ENCODE measurements at regions not wholly inside any gene's neighbourhood (a gene's known extent, or its start where the extent isn't known, plus 50 kb on each side); places are given as distances from the start of the nearest gene placed in this dataset.

DNA sequence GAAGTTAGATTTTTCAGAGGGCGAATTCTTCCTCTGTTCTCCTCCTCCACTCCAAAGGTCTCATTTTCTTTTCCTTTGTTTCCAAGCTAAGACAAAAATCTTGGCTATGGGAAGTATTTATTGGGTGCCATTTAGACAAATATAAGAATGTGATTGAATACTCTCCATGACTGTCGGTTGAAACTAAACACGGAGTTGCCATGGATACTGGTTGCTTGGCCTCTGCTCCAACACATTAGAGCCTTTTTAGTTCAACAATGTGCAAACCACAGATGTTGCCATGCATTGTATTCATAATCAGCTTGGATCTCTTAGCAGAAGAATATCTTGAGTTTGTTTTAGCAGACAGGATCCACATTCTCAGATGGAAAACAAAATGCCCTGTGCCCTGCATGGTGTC lies 366.5 kb upstream of the LCORL start:
- Histone ChIP-seq H3K4me3 (no peak overlapping the region), H3K4me1 (no peaks in the 10 kb centered on the region), H3K36me3 (no peaks in the 10 kb centered on the region), H3K27ac (no peak overlapping the region), H3K9me3 (no peaks in the 10 kb centered on the region), H3K27me3 (no peaks in the 10 kb centered on the region)
- intact Hi-C loops (cut with DNase I), result no loop called here
- no peak for DNase-seq (ENCODE audit: low spot score in 2 of 2)
- TF ChIP-seq, protein P1, sequence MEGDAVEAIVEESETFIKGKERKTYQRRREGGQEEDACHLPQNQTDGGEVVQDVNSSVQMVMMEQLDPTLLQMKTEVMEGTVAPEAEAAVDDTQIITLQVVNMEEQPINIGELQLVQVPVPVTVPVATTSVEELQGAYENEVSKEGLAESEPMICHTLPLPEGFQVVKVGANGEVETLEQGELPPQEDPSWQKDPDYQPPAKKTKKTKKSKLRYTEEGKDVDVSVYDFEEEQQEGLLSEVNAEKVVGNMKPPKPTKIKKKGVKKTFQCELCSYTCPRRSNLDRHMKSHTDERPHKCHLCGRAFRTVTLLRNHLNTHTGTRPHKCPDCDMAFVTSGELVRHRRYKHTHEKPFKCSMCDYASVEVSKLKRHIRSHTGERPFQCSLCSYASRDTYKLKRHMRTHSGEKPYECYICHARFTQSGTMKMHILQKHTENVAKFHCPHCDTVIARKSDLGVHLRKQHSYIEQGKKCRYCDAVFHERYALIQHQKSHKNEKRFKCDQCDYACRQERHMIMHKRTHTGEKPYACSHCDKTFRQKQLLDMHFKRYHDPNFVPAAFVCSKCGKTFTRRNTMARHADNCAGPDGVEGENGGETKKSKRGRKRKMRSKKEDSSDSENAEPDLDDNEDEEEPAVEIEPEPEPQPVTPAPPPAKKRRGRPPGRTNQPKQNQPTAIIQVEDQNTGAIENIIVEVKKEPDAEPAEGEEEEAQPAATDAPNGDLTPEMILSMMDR (IDR thresholded peaks at IDR 0.05), result no peak

- Histone ChIP-seq H3K27ac (no peak overlapping the region), H3K4me3 (no peak overlapping the region), H3K9me3 (no peaks in the 10 kb centered on the region), H3K27me3 (no peaks in the 10 kb centered on the region), H3K36me3 (no peaks in the 10 kb centered on the region), H3K4me1 (no peaks in the 10 kb centered on the region)
- no peak for DNase-seq (ENCODE audit: low spot score in 2 of 2)
- intact Hi-C loops (cut with DNase I), result no loop called here
- TF ChIP-seq, protein P1 (IDR thresholded peaks at IDR 0.05), result no peak
These were observed 359.6 kb upstream of the LCORL start for GRCh38 chr4:18381186-18381585.

DNA sequence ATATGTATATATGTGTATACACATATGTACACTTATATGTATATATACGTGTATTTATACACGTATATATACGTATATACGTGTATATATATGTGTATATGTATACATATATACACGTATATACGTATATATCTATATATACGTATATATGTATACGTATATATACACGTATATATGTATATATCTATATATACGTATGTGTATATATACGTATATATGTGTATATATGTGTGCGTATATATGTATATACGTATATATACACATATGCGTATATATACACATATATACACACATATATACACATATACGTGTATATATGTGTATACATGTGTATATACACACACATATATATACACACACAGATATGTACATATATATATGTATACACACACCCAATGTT lies 348.0 kb upstream of the LCORL start:
- DNase-seq (ENCODE audit: low spot score in 2 of 2), result no peak
- TF ChIP-seq, protein P1 (IDR thresholded peaks at IDR 0.05), result no peak
- intact Hi-C loops (cut with DNase I), result no loop called here
- Histone ChIP-seq H3K4me3 (no peak overlapping the region), H3K4me1 (no peaks in the 10 kb centered on the region), H3K27me3 (no peaks in the 10 kb centered on the region), H3K27ac (no peak overlapping the region), H3K36me3 (no peaks in the 10 kb centered on the region), H3K9me3 (no peaks in the 10 kb centered on the region)

GRCh38 chr4:18366892-18367291 lies 345.3 kb upstream of the LCORL start:
- Histone ChIP-seq H3K36me3 (no peaks in the 10 kb centered on the region), H3K9me3 (no peaks in the 10 kb centered on the region), H3K27me3 (no peaks in the 10 kb centered on the region), H3K4me1 (no peaks in the 10 kb centered on the region), H3K4me3 (no peak overlapping the region), H3K27ac (no peak overlapping the region)
- TF ChIP-seq, protein P1 (IDR thresholded peaks at IDR 0.05), result no peak
- DNase-seq (ENCODE audit: low spot score in 2 of 2), result no peak
- intact Hi-C loops (cut with DNase I), result no loop called here

GRCh38 chr4:18366136-18366535 lies 344.6 kb upstream of the LCORL start:
- TF ChIP-seq, protein P1 (IDR thresholded peaks at IDR 0.05), result no peak
- H3K4me3 ChIP-seq, result no peak overlapping the region
- H3K36me3 ChIP-seq, result no peaks in the 10 kb centered on the region
- H3K4me1 ChIP-seq, result no peaks in the 10 kb centered on the region
- DNase-seq (ENCODE audit: low spot score in 2 of 2), result no peak
- no peaks in the 10 kb centered on the region for H3K27me3 ChIP-seq
- H3K9me3 ChIP-seq, result no peaks in the 10 kb centered on the region
- intact Hi-C loops (cut with DNase I), result no loop called here
- H3K27ac ChIP-seq, result no peak overlapping the region

DNA sequence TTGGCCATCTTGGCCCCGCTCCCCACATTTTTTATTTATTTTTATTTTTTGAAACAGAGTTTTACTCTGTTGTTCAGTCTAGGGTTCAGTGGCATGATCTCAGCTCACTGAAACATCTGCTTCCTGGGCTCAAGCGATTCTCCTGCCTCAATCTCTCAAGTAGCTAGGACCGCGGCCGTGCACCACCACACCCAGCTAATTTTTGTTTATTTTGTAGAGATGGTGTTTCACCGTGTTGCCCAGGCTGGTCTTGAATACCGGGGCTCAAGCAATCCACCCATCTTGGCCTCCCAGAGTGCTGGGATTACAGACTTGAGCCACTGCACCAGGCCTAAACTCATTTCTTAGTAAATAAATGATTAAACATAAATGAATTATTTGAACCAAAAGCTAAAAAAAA lies 322.0 kb upstream of the LCORL start:
- TF ChIP-seq, protein P1 (IDR thresholded peaks at IDR 0.05), result no peak
- H3K4me3 ChIP-seq, result no peak overlapping the region
- intact Hi-C loops (cut with DNase I), result no loop called here

More for the DNA sequence above, 322.0 kb upstream of the LCORL start:
- Histone ChIP-seq H3K27ac (no peak overlapping the region), H3K36me3 (no peaks in the 10 kb centered on the region), H3K4me1 (no peaks in the 10 kb centered on the region), H3K9me3 (no peaks in the 10 kb centered on the region), H3K27me3 (no peaks in the 10 kb centered on the region)
- DNase-seq (ENCODE audit: low spot score in 2 of 2), result no peak

Data from ascending aorta (tissue), 2 donors.